DOHH2 (cell line): ENCODE measurements at regions not wholly inside any gene's neighbourhood (a gene's known extent, or its start where the extent isn't known, plus 50 kb on each side); places are given as distances from the start of the nearest gene placed in this dataset.

Experiments
- CTCF ChIP-seq: fragments of 200-600 bp; sonication (generic); IDR thresholded peaks from one replicate; pipeline ENCODE4 v1.5.1; 2014; ENCODE audit warnings: antibody characterized with exemption, mild to moderate bottlenecking, low read depth, low read length; ENCODE audit not compliant: poor library complexity, severe bottlenecking
- EZH2phosphoT487 ChIP-seq: fragments of 200-600 bp; sonication (generic); IDR thresholded peaks from 2 replicates; pipeline ENCODE4 v1.6.1; 2017; ENCODE audit warnings: borderline replicate concordance, mild to moderate bottlenecking, antibody characterized with exemption, low read length, moderate library complexity, mixed read lengths

GRCh38 chr12:45598761-45599160 lies 130.7 kb upstream of the ARID2 start:
- TF ChIP-seq CTCF (no peak), EZH2phosphoT487 (no peak)
